ENCODE measurements at regions not wholly inside any gene's neighbourhood (a gene's known extent, or its start where the extent isn't known, plus 50 kb on each side); places are given as distances from the start of the nearest gene placed in this dataset.

DNA sequence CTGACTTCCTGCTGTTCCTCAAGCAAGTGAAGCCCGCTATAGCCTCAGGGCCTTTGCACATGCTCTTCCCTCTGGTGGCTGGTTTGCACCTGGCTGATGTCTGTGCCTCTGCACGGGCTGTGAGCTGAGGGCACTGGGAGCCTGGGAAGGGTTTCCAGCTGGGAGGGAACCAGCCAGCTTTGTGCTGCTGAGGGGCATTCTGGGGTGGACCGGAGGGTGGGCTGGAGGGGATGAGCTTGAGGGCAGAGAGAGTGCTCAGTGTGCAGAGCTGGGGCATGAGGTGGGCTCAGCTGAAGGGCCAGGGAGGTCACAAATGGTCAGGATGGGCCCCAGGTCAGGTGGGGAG, 305.7 kb downstream of the MATN1 start:
- WGBS, 2 donors (ENCODE audit: low coverage in 1 of 2) = no CpG with 5 or more reads among the region's 3 CpGs
- no peak for ATAC-seq
- H3K27me3 ChIP-seq = peaks cover 51% of the 10 kb centered on the region

DNA sequence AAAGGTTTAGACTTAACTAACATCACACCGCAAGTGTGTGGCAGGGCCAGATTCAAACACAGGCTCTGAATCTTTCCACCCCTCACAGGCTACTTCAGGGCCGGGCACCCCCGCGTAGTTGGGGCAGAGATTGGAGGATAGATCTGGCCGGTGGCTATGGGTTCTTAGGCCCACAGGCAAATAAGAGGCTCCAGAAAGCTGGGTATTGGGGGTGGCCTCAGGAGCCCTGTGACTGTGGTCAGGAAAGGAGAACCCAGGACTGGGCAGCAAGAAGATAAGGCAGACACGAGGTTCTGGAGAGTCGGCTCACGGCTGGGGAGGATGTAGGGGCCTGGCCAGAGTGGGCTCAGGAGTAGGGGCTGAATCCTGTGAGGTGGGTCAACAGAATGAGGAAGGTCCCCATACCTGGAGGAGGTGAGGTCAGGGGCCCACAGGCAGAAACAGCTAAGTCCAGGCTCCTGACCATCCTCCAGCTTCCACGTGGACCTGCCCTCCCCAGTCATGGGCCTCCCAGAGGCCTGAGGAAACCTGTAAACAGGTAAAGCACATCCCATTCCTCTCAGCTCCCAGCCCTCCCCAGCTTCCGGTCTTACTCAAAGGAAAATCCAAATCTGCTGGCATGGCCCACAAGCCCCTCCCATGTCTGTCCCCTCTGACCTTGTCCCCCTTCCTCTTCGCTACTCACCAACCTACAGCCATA, 306.2 kb downstream of the MATN1 start:
- Histone ChIP-seq H3K9me3 (no peaks in the 10 kb centered on the region), H3K4me3 (no peak overlapping the region), H3K27ac (no peak overlapping the region), H3K27me3 (peaks cover 50% of the 10 kb centered on the region), H3K4me1 (no peaks in the 10 kb centered on the region), H3K36me3 (no peaks in the 10 kb centered on the region)
- TF ChIP-seq POLR2AphosphoS5 (IDR thresholded peaks at IDR 0.05) = no peak
- TF ChIP-seq CTCF (IDR thresholded peaks at IDR 0.05) = no peak
- TF ChIP-seq EP300 (IDR thresholded peaks at IDR 0.05) = no peak
- no peak for TF ChIP-seq POLR2A (IDR thresholded peaks at IDR 0.05)
- ATAC-seq = no peak
- 76% methylated on average over 6 of the region's 11 CpGs; no CpG with 5 or more reads in 1 of the 2 donors for WGBS, 2 donors (ENCODE audit: low coverage in 1 of 2)

More for the DNA sequence above, 305.7 kb downstream of the MATN1 start:
- Histone ChIP-seq H3K4me3 (no peak overlapping the region), H3K27ac (no peak overlapping the region), H3K4me1 (no peaks in the 10 kb centered on the region), H3K36me3 (no peaks in the 10 kb centered on the region), H3K9me3 (no peaks in the 10 kb centered on the region)
- no peak for TF ChIP-seq EP300 (IDR thresholded peaks at IDR 0.05)

GRCh38 chr1:30416221-30416820, 307.1 kb downstream of the MATN1 start:
- 50 to 80% methylated on average over 1 to 3 of the region's 6 CpGs for WGBS, 2 donors (ENCODE audit: low coverage in 1 of 2)
- Histone ChIP-seq H3K4me1 (no peaks in the 10 kb centered on the region), H3K9me3 (no peaks in the 10 kb centered on the region), H3K27ac (no peak overlapping the region), H3K27me3 (peaks cover 51% of the 10 kb centered on the region), H3K36me3 (no peaks in the 10 kb centered on the region), H3K4me3 (no peak overlapping the region)
- ATAC-seq = no peak
- no peak for TF ChIP-seq CTCF (IDR thresholded peaks at IDR 0.05)
- TF ChIP-seq POLR2AphosphoS5 (IDR thresholded peaks at IDR 0.05) = no peak
- TF ChIP-seq EP300 (IDR thresholded peaks at IDR 0.05) = no peak
- TF ChIP-seq POLR2A (IDR thresholded peaks at IDR 0.05) = no peak

- Histone ChIP-seq H3K4me3 (no peak overlapping the region), H3K4me1 (no peaks in the 10 kb centered on the region), H3K36me3 (no peaks in the 10 kb centered on the region), H3K9me3 (no peaks in the 10 kb centered on the region), H3K27ac (no peak overlapping the region), H3K27me3 (peaks cover 51% of the 10 kb centered on the region)
- ATAC-seq = no peak
- TF ChIP-seq POLR2A (IDR thresholded peaks at IDR 0.05) = no peak
- TF ChIP-seq EP300 (IDR thresholded peaks at IDR 0.05) = no peak
- no peak for TF ChIP-seq POLR2AphosphoS5 (IDR thresholded peaks at IDR 0.05)
- TF ChIP-seq CTCF (IDR thresholded peaks at IDR 0.05) = no peak
- WGBS, 2 donors (ENCODE audit: low coverage in 1 of 2) = 100% methylated on average over 1 of the region's 7 CpGs; no CpG with 5 or more reads in 1 of the 2 donors
Measured at GRCh38 chr1:30415171-30415940, 308.0 kb downstream of the MATN1 start.

GRCh38 chr1:30414851-30415165, 308.6 kb downstream of the MATN1 start:
- ATAC-seq = no peak

More at GRCh38 chr1:30414851-30415165, 308.6 kb downstream of the MATN1 start:
- H3K4me1 ChIP-seq = no peaks in the 10 kb centered on the region
- no peaks in the 10 kb centered on the region for H3K36me3 ChIP-seq
- no peak for TF ChIP-seq POLR2AphosphoS5 (IDR thresholded peaks at IDR 0.05)
- no peak for TF ChIP-seq EP300 (IDR thresholded peaks at IDR 0.05)
- TF ChIP-seq POLR2A (IDR thresholded peaks at IDR 0.05) = no peak
- no peak for TF ChIP-seq CTCF (IDR thresholded peaks at IDR 0.05)
- no peaks in the 10 kb centered on the region for H3K9me3 ChIP-seq
- no peak overlapping the region for H3K4me3 ChIP-seq
- H3K27me3 ChIP-seq = peaks cover 56% of the 10 kb centered on the region
- 44 to 58% methylated on average over 1 to 3 of the region's 3 CpGs for WGBS, 2 donors (ENCODE audit: low coverage in 1 of 2)
- no peak overlapping the region for H3K27ac ChIP-seq
